NB4 (cell line): ENCODE measurements at regions not wholly inside any gene's neighbourhood (a gene's known extent, or its start where the extent isn't known, plus 50 kb on each side); places are given as distances from the start of the nearest gene placed in this dataset.
"Not testable (repeated sequence)": the region's sequence is repeated elsewhere in the genome, so short reads cannot be mapped to it uniquely, and the experiment has no call there.

Experiments
- TF ChIP-seq, protein P1 (sequence below): IDR thresholded peaks from one replicate; pipeline ENCODE4 v1.5.1; 2012; ENCODE audit warnings: low read depth, low read length
- TF ChIP-seq, protein P2 (sequence below): IDR thresholded peaks from 2 replicates; pipeline ENCODE4 v1.6.1; 2011; ENCODE audit warnings: low read depth, low read length

DNA sequence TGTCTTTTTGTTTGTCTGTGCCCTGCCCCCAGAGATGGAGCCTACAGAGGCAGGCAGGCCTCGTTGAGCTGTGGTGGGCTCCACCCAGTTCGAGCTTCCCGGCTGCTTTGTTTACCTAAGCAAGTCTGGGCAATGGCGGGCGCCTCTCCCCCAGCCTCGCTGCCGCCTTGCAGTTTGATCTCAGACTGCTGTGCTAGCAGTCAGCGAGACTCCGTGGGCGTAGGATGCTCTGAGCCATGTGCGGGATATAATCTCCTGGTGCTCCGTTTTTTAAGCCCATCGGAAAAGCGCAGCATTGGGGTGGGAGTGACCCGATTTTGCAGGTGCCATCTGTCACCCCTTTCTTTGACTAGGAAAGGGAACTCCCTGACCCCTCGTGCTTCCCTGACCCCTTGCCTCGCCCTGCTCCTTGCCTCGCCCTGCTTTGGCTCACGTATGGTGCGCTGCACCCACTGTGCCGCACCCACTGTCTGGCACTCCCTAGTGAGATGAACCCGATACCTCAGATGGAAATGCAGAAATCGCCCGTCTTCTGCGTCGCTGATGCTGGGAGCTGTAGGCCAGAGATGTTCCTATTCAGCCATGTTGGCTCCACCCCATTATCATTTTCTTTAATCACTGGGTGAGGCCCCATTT is 269.0 kb upstream of the RBMS1 start:
- TF ChIP-seq, protein P1, sequence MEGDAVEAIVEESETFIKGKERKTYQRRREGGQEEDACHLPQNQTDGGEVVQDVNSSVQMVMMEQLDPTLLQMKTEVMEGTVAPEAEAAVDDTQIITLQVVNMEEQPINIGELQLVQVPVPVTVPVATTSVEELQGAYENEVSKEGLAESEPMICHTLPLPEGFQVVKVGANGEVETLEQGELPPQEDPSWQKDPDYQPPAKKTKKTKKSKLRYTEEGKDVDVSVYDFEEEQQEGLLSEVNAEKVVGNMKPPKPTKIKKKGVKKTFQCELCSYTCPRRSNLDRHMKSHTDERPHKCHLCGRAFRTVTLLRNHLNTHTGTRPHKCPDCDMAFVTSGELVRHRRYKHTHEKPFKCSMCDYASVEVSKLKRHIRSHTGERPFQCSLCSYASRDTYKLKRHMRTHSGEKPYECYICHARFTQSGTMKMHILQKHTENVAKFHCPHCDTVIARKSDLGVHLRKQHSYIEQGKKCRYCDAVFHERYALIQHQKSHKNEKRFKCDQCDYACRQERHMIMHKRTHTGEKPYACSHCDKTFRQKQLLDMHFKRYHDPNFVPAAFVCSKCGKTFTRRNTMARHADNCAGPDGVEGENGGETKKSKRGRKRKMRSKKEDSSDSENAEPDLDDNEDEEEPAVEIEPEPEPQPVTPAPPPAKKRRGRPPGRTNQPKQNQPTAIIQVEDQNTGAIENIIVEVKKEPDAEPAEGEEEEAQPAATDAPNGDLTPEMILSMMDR = not testable (repeated sequence)
- TF ChIP-seq, protein P2, sequence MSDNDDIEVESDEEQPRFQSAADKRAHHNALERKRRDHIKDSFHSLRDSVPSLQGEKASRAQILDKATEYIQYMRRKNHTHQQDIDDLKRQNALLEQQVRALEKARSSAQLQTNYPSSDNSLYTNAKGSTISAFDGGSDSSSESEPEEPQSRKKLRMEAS = not testable (repeated sequence)
